Neural cell (in vitro differentiated cells): ENCODE measurements at regions not wholly inside any gene's neighbourhood (a gene's known extent, or its start where the extent isn't known, plus 50 kb on each side); places are given as distances from the start of the nearest gene placed in this dataset.

ENCODE experiments used
- H2AFZ ChIP-seq: fragments of 200-600, 300-800 bp; sonication (generic), shearing (Covaris generic); 2 replicates; pipeline ENCODE4 v1.6.0; 2014; ENCODE audit warnings: low read depth, mild to moderate bottlenecking, antibody characterized with exemption, low read length, moderate library complexity
- H3F3A ChIP-seq: fragments of 200-600 bp; shearing (Covaris generic); 2 replicates; pipeline ENCODE4 v1.6.1; 2016; ENCODE audit warnings: mild to moderate bottlenecking, moderate library complexity, mixed read lengths, antibody characterized with exemption, low read length; ENCODE audit not compliant: insufficient read depth, poor library complexity, severe bottlenecking
- H3K27ac ChIP-seq: fragments of 200-600, 300-800 bp; sonication (generic), shearing (Covaris generic); 2 replicates; pipeline ENCODE4 v1.5.1; 2014; ENCODE audit warnings: mild to moderate bottlenecking, low read length, moderate library complexity
- H3K27me3 ChIP-seq: fragments of 300-800, 200-600 bp; sonication (generic), shearing (Covaris generic); 2 replicates; pipeline ENCODE4 v1.6.0; 2014; ENCODE audit warnings: mild to moderate bottlenecking, low read depth, low read length, moderate library complexity; ENCODE audit not compliant: insufficient read depth
- H3K36me3 ChIP-seq: fragments of 300-800, 200-600 bp; sonication (generic), shearing (Covaris generic); 2 replicates; pipeline ENCODE4 v1.5.1; 2014; ENCODE audit warnings: mild to moderate bottlenecking, antibody characterized with exemption, low read length, moderate library complexity; ENCODE audit not compliant: insufficient read depth
- H3K4me2 ChIP-seq: fragments of 300-800, 200-600 bp; sonication (generic), shearing (Covaris generic); 2 replicates; pipeline ENCODE4 v1.6.0; 2014; ENCODE audit warnings: mild to moderate bottlenecking, low read length
- H3K4me3 ChIP-seq: fragments of 300-800, 200-600 bp; sonication (generic), shearing (Covaris generic); 2 replicates; pipeline ENCODE4 v1.5.1; 2014; ENCODE audit warnings: mild to moderate bottlenecking, low read length, moderate library complexity
- H3K79me2 ChIP-seq: fragments of 200-600 bp; shearing (Covaris generic); replicated peaks from 2 replicates; pipeline ENCODE4 v1.6.0; 2014; ENCODE audit warnings: mild to moderate bottlenecking, low read length, moderate library complexity; ENCODE audit not compliant: insufficient read depth
- H3K9ac ChIP-seq: fragments of 300-800, 200-600 bp; sonication (generic), shearing (Covaris generic); 2 replicates; pipeline ENCODE4 v1.6.1; 2016; ENCODE audit warnings: mild to moderate bottlenecking, low read length, mixed read lengths
- H3K9me2 ChIP-seq: fragments of 200-600 bp; shearing (Covaris generic); 2 replicates; pipeline ENCODE4 v1.6.1; 2016; ENCODE audit warnings: mild to moderate bottlenecking, low read length, mixed read lengths; ENCODE audit not compliant: insufficient read depth
- H3K9me3 ChIP-seq: fragments of 200-600, 300-800 bp; sonication (generic), shearing (Covaris generic); 2 replicates; pipeline ENCODE4 v1.6.1; 2016; ENCODE audit warnings: mild to moderate bottlenecking, mixed run types, low read length, moderate library complexity, mixed read lengths
- H4K20me1 ChIP-seq: fragments of 200-600 bp; shearing (Covaris generic); 2 replicates; pipeline ENCODE4 v1.6.1; 2016; ENCODE audit warnings: mild to moderate bottlenecking, mixed run types; ENCODE audit not compliant: insufficient read depth
- EP300 ChIP-seq: fragments of 450-650 bp; conservative IDR thresholded peaks from 2 replicates; pipeline ENCODE4 v1.6.1; 2014; ENCODE audit warnings: antibody characterized with exemption, mild to moderate bottlenecking, moderate library complexity; ENCODE audit not compliant: poor library complexity, severe bottlenecking
- EZH2 ChIP-seq: fragments of 200-600, 300-800 bp; shearing (Covaris generic), sonication (generic); IDR thresholded peaks from 2 replicates; pipeline ENCODE4 v1.6.1; 2014; ENCODE audit warnings: antibody characterized with exemption, low read length, borderline replicate concordance, mild to moderate bottlenecking; ENCODE audit not compliant: insufficient read depth, poor library complexity, severe bottlenecking
- MXI1 ChIP-seq: fragments of 450-650 bp; conservative IDR thresholded peaks from 2 replicates; pipeline ENCODE4 v1.6.1; 2014; ENCODE audit warnings: antibody characterized with exemption, mild to moderate bottlenecking; ENCODE audit not compliant: poor library complexity, severe bottlenecking
- POLR2AphosphoS5 ChIP-seq: IDR thresholded peaks from 2 replicates; pipeline ENCODE4 v1.6.1; 2012
- RAD21 ChIP-seq: fragments of 450-650 bp; conservative IDR thresholded peaks from 2 replicates; pipeline ENCODE4 v1.6.1; 2014; ENCODE audit warnings: antibody characterized with exemption, mild to moderate bottlenecking, moderate library complexity
- SMC3 ChIP-seq: fragments of 450-650 bp; conservative IDR thresholded peaks from 2 replicates; pipeline ENCODE4 v1.6.1; 2014; ENCODE audit warnings: antibody characterized with exemption, mild to moderate bottlenecking, moderate library complexity; ENCODE audit not compliant: poor library complexity
- TAF1 ChIP-seq: IDR thresholded peaks from 2 replicates; pipeline ENCODE4 v1.6.1; 2012; ENCODE audit warnings: low read depth
- TF ChIP-seq, protein P1 (sequence below): fragments of 450-650 bp; IDR thresholded peaks from 2 replicates; pipeline ENCODE4 v1.5.1; 2014; ENCODE audit warnings: antibody characterized with exemption, mild to moderate bottlenecking, moderate library complexity; ENCODE audit not compliant: poor library complexity, severe bottlenecking
- TF ChIP-seq, protein P2 (sequence below): IDR thresholded peaks from 2 replicates; pipeline ENCODE4 v1.6.1; 2012; ENCODE audit warnings: borderline replicate concordance

DNA sequence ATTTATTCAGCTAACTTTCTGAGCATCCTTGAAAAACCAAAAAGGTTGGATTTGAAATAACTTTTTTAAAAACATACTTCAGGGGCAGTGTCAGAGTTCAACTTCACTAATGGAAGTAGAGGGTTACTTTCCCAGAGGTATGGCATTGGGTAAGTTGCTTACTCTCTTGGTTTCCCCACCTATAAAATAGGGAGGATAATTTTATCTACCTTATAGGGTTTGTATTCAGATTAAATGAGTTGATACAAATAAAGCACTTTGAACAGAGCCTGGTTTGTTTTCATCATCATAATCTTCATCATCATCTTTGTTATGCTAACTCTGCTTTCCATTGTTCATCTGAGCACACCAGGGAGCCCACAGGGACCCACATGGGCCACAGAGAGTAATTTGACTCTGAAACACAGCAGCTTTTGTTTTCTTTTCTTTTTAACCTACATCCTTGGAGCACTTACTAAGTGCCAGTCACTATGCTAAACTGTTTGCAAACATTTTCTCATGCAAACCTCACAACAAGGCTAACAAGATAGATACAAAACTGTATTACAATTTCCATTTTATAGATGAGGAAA lies 179.1 kb upstream of the SLC24A2 start:
- no peaks in the 10 kb centered on the region for H3K27me3 ChIP-seq
- H2AFZ ChIP-seq = no peak overlapping the region
- no peaks in the 10 kb centered on the region for H3K9me2 ChIP-seq
- H3K4me3 ChIP-seq = no peak overlapping the region
- H3K36me3 ChIP-seq = no peaks in the 10 kb centered on the region
- H3K9ac ChIP-seq = no peak overlapping the region
- TF ChIP-seq MXI1 = no peak
- TF ChIP-seq, protein P1, sequence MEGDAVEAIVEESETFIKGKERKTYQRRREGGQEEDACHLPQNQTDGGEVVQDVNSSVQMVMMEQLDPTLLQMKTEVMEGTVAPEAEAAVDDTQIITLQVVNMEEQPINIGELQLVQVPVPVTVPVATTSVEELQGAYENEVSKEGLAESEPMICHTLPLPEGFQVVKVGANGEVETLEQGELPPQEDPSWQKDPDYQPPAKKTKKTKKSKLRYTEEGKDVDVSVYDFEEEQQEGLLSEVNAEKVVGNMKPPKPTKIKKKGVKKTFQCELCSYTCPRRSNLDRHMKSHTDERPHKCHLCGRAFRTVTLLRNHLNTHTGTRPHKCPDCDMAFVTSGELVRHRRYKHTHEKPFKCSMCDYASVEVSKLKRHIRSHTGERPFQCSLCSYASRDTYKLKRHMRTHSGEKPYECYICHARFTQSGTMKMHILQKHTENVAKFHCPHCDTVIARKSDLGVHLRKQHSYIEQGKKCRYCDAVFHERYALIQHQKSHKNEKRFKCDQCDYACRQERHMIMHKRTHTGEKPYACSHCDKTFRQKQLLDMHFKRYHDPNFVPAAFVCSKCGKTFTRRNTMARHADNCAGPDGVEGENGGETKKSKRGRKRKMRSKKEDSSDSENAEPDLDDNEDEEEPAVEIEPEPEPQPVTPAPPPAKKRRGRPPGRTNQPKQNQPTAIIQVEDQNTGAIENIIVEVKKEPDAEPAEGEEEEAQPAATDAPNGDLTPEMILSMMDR = no peak
- TF ChIP-seq, protein P2, sequence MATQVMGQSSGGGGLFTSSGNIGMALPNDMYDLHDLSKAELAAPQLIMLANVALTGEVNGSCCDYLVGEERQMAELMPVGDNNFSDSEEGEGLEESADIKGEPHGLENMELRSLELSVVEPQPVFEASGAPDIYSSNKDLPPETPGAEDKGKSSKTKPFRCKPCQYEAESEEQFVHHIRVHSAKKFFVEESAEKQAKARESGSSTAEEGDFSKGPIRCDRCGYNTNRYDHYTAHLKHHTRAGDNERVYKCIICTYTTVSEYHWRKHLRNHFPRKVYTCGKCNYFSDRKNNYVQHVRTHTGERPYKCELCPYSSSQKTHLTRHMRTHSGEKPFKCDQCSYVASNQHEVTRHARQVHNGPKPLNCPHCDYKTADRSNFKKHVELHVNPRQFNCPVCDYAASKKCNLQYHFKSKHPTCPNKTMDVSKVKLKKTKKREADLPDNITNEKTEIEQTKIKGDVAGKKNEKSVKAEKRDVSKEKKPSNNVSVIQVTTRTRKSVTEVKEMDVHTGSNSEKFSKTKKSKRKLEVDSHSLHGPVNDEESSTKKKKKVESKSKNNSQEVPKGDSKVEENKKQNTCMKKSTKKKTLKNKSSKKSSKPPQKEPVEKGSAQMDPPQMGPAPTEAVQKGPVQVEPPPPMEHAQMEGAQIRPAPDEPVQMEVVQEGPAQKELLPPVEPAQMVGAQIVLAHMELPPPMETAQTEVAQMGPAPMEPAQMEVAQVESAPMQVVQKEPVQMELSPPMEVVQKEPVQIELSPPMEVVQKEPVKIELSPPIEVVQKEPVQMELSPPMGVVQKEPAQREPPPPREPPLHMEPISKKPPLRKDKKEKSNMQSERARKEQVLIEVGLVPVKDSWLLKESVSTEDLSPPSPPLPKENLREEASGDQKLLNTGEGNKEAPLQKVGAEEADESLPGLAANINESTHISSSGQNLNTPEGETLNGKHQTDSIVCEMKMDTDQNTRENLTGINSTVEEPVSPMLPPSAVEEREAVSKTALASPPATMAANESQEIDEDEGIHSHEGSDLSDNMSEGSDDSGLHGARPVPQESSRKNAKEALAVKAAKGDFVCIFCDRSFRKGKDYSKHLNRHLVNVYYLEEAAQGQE = no peak
- TF ChIP-seq SMC3 = no peak
- TF ChIP-seq TAF1 = no peak
- no peak for TF ChIP-seq RAD21
- no peak for TF ChIP-seq EP300
- no peaks in the 10 kb centered on the region for H3K9me3 ChIP-seq
- H3K79me2 ChIP-seq = no peaks in the 10 kb centered on the region
- H3F3A ChIP-seq = no peaks in the 10 kb centered on the region
- no peak overlapping the region for H3K27ac ChIP-seq
- no peak overlapping the region for H3K4me2 ChIP-seq
- H4K20me1 ChIP-seq = no peaks in the 10 kb centered on the region

DNA sequence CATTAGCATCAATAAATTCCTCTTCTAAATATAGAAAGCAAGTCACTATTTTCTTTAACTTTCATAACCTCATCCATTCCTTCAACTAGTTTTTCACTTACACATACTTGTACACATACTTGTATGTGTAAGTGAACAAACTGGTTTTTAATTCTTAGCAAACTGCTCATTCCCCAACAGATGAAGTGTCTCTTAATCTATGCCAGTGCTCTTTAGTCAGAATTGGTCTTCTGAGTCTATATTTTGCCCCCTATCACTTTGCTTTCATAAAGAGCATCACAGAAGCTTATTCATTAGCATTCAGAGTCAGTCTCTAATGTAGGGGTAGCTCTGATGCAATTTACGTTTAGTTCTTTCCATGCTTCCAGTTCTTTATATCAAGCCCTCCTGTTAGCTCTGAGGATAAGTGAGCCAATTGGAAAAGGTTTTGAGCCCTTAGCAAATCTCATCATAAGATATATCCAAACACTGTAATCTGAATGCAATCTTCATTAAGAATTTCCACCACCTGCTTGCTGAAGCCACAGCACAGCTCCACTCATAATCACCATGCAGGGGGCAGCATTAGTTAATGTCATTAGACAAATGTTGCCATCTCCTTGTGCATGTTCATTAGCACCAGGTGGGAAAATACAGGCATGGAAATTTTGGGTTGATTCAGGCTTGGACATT lies 178.5 kb upstream of the SLC24A2 start:
- TF ChIP-seq, protein P2 = no peak
- TF ChIP-seq SMC3 (no peak), EP300 (no peak), POLR2AphosphoS5 (no peak), TAF1 (no peak), EZH2 (no peak), MXI1 (no peak)
- TF ChIP-seq, protein P1 = no peak
- H3K9ac ChIP-seq = no peak overlapping the region
- no peak overlapping the region for H3K4me2 ChIP-seq
- H4K20me1 ChIP-seq = no peaks in the 10 kb centered on the region
- H3K36me3 ChIP-seq = no peaks in the 10 kb centered on the region
- H3K4me3 ChIP-seq = no peak overlapping the region
- H3F3A ChIP-seq = no peaks in the 10 kb centered on the region
- H3K9me2 ChIP-seq = no peaks in the 10 kb centered on the region
- no peak overlapping the region for H3K27ac ChIP-seq
- H2AFZ ChIP-seq = no peak overlapping the region
- no peaks in the 10 kb centered on the region for H3K27me3 ChIP-seq
- H3K9me3 ChIP-seq = no peaks in the 10 kb centered on the region
- H3K79me2 ChIP-seq = no peaks in the 10 kb centered on the region
